ENCODE measurements at regions not wholly inside any gene's neighbourhood (a gene's known extent, or its start where the extent isn't known, plus 50 kb on each side); places are given as distances from the start of the nearest gene placed in this dataset.

- no peak overlapping the region for H3K4me3 Mint-ChIP-seq (ENCODE audit: unreplicated experiment)
Measured at GRCh38 chr16:65728167-65728566, 606.3 kb upstream of the CDH11 start.

GRCh38 chr16:65727534-65728137 is 605.8 kb upstream of the CDH11 start:
- DNase-seq (ENCODE audit: low read depth) (no peak), FAIRE-seq (no peak)
- Mint-ChIP-seq H3K36me3 (ENCODE audit: low read depth, unreplicated experiment) (peaks cover 2% of the 10 kb centered on the region), H3K27me3 (ENCODE audit: low read depth, unreplicated experiment) (peaks cover 53% of the 10 kb centered on the region), H3K4me1 (ENCODE audit: low read depth, unreplicated experiment) (no peaks in the 10 kb centered on the region), H3K9me3 (ENCODE audit: unreplicated experiment) (peaks cover 6% of the 10 kb centered on the region), H3K27ac (ENCODE audit: unreplicated experiment) (no peak overlapping the region), H3K4me3 (ENCODE audit: unreplicated experiment) (no peak overlapping the region)
- Histone ChIP-seq H3K4me1 (ENCODE audit: insufficient read depth, low read length) (peaks cover 22% of the 10 kb centered on the region), H3K9me3 (ENCODE audit: insufficient read depth, low read depth, low read length) (peaks cover 8% of the 10 kb centered on the region), H3K4me2 (ENCODE audit: low read length) (no peak overlapping the region), H3K4me3 (ENCODE audit: insufficient read depth, low read depth, low read length) (no peak overlapping the region), H3K9ac (ENCODE audit: low read length) (no peak overlapping the region), H3K79me2 (ENCODE audit: insufficient read depth, low read length) (no peaks in the 10 kb centered on the region), H2AFZ (ENCODE audit: low read depth, low read length) (no peak overlapping the region), H3K27ac (ENCODE audit: low read depth, low read length) (no peak overlapping the region), H4K20me1 (ENCODE audit: insufficient read depth, low read length) (no peaks in the 10 kb centered on the region), H3K27me3 (ENCODE audit: insufficient read depth, low read length) (peaks cover 5% of the 10 kb centered on the region), H3K36me3 (ENCODE audit: insufficient read depth, low read length) (no peaks in the 10 kb centered on the region)
- TF ChIP-seq CTCF (IDR thresholded peaks at IDR 0.05; ENCODE audit: insufficient read depth, low read depth, low read length) (no peak), EZH2 (IDR thresholded peaks at IDR 0.05; ENCODE audit: insufficient read depth, low read length) (no peak)

More at GRCh38 chr16:65728167-65728566, 606.3 kb upstream of the CDH11 start:
- Mint-ChIP-seq H3K27ac (ENCODE audit: unreplicated experiment) (no peak overlapping the region), H3K4me1 (ENCODE audit: low read depth, unreplicated experiment) (no peaks in the 10 kb centered on the region), H3K9me3 (ENCODE audit: unreplicated experiment) (peaks cover 6% of the 10 kb centered on the region), H3K27me3 (ENCODE audit: low read depth, unreplicated experiment) (peaks cover 51% of the 10 kb centered on the region), H3K36me3 (ENCODE audit: low read depth, unreplicated experiment) (peaks cover 2% of the 10 kb centered on the region)
- Histone ChIP-seq H3K9ac (ENCODE audit: low read length) (no peak overlapping the region), H3K4me2 (ENCODE audit: low read length) (no peak overlapping the region), H3K9me3 (ENCODE audit: insufficient read depth, low read depth, low read length) (peaks cover 8% of the 10 kb centered on the region), H3K36me3 (ENCODE audit: insufficient read depth, low read length) (no peaks in the 10 kb centered on the region), H3K79me2 (ENCODE audit: insufficient read depth, low read length) (no peaks in the 10 kb centered on the region), H3K4me3 (ENCODE audit: insufficient read depth, low read depth, low read length) (no peak overlapping the region), H4K20me1 (ENCODE audit: insufficient read depth, low read length) (no peaks in the 10 kb centered on the region), H2AFZ (ENCODE audit: low read depth, low read length) (peak overlapping the region; percentile 18), H3K27me3 (ENCODE audit: insufficient read depth, low read length) (peaks cover 5% of the 10 kb centered on the region), H3K27ac (ENCODE audit: low read depth, low read length) (no peak overlapping the region), H3K4me1 (ENCODE audit: insufficient read depth, low read length) (peaks cover 22% of the 10 kb centered on the region)
- TF ChIP-seq CTCF (IDR thresholded peaks at IDR 0.05; ENCODE audit: insufficient read depth, low read depth, low read length) = no peak
- no peak for TF ChIP-seq EZH2 (IDR thresholded peaks at IDR 0.05; ENCODE audit: insufficient read depth, low read length)
- FAIRE-seq = no peak
- DNase-seq (ENCODE audit: low read depth) = peak; percentile 6

- Mint-ChIP-seq H3K9me3 (ENCODE audit: unreplicated experiment) (no peaks in the 10 kb centered on the region), H3K36me3 (ENCODE audit: low read depth, unreplicated experiment) (peaks cover 2% of the 10 kb centered on the region), H3K27me3 (ENCODE audit: low read depth, unreplicated experiment) (peaks cover 50% of the 10 kb centered on the region), H3K27ac (ENCODE audit: unreplicated experiment) (no peak overlapping the region), H3K4me3 (ENCODE audit: unreplicated experiment) (no peak overlapping the region), H3K4me1 (ENCODE audit: low read depth, unreplicated experiment) (no peaks in the 10 kb centered on the region)
- H3K27me3 ChIP-seq (ENCODE audit: insufficient read depth, low read length) = peaks cover 4% of the 10 kb centered on the region
- H3K9me3 ChIP-seq (ENCODE audit: insufficient read depth, low read depth, low read length) = peaks cover 8% of the 10 kb centered on the region
- no peak overlapping the region for H3K9ac ChIP-seq (ENCODE audit: low read length)
- no peaks in the 10 kb centered on the region for H3K79me2 ChIP-seq (ENCODE audit: insufficient read depth, low read length)
- H2AFZ ChIP-seq (ENCODE audit: low read depth, low read length) = no peak overlapping the region
- H3K36me3 ChIP-seq (ENCODE audit: insufficient read depth, low read length) = no peaks in the 10 kb centered on the region
- no peak for TF ChIP-seq EZH2 (IDR thresholded peaks at IDR 0.05; ENCODE audit: insufficient read depth, low read length)
- TF ChIP-seq CTCF (IDR thresholded peaks at IDR 0.05; ENCODE audit: insufficient read depth, low read depth, low read length) = no peak
- DNase-seq (ENCODE audit: low read depth) (peak; percentile 92), FAIRE-seq (no peak)
- no peaks in the 10 kb centered on the region for H4K20me1 ChIP-seq (ENCODE audit: insufficient read depth, low read length)
- no peak overlapping the region for H3K4me3 ChIP-seq (ENCODE audit: insufficient read depth, low read depth, low read length)
- H3K4me1 ChIP-seq (ENCODE audit: insufficient read depth, low read length) = peaks cover 22% of the 10 kb centered on the region
- peak overlapping the region; percentile 64 for H3K27ac ChIP-seq (ENCODE audit: low read depth, low read length)
- peak overlapping the region; percentile 59 for H3K4me2 ChIP-seq (ENCODE audit: low read length)
Measured at GRCh38 chr16:65725156-65725845, 603.4 kb upstream of the CDH11 start.
